Caki2 (cell line): ENCODE measurements at regions not wholly inside any gene's neighbourhood (a gene's known extent, or its start where the extent isn't known, plus 50 kb on each side); places are given as distances from the start of the nearest gene placed in this dataset.
A peak's percentile ranks its signal among the peaks of the same experiment; 100 is the strongest.
"Not testable (repeated sequence)": the region's sequence is repeated elsewhere in the genome, so short reads cannot be mapped to it uniquely, and the experiment has no call there.

Source experiments
- DNase-seq: peaks from one replicate; pipeline ENCODE4 v3.0.0-alpha.2; 2015; ENCODE audit warnings: low read depth
- in situ Hi-C: cut with HindIII; loops from 2 replicates; pipeline ENCODE4 v1.10.0; 2016; ENCODE audit warnings: low sequenced_read_pairs, low pct_unique_long_range_greater_than_20kb, mixed read lengths

GRCh38 chr5:10036136-10036815 lies 213.4 kb downstream of the ATPSCKMT start:
- DNase-seq, result no peak

GRCh38 chr5:10034001-10034400 lies 215.7 kb downstream of the ATPSCKMT start:
- in situ Hi-C loops, result no loop called here
- no peak for DNase-seq

More at GRCh38 chr5:10036136-10036815, 213.4 kb downstream of the ATPSCKMT start:
- in situ Hi-C loops, result no loop called here

GRCh38 chr5:10031817-10032216 lies 217.9 kb downstream of the ATPSCKMT start:
- in situ Hi-C loops, result no loop called here

GRCh38 chr5:10030219-10030831 lies 219.4 kb downstream of the ATPSCKMT start:
- in situ Hi-C loops, result no loop called here
- DNase-seq, result peak; percentile 2

More at GRCh38 chr5:10031817-10032216, 217.9 kb downstream of the ATPSCKMT start:
- no peak for DNase-seq

GRCh38 chr5:10023494-10023893 lies 226.2 kb downstream of the ATPSCKMT start:
- no peak for DNase-seq
- in situ Hi-C loops, result no loop called here

GRCh38 chr5:10021248-10021647 lies 228.4 kb downstream of the ATPSCKMT start:
- no peak for DNase-seq
- in situ Hi-C loops, result no loop called here

GRCh38 chr5:10019236-10019635 lies 230.5 kb downstream of the ATPSCKMT start:
- in situ Hi-C loops, result no loop called here

GRCh38 chr5:10018201-10019069 lies 231.3 kb downstream of the ATPSCKMT start:
- DNase-seq, result peak; percentile 68
- in situ Hi-C loops, result no loop called here

More at GRCh38 chr5:10019236-10019635, 230.5 kb downstream of the ATPSCKMT start:
- DNase-seq, result no peak

- in situ Hi-C loops, result no loop called here
- no peak for DNase-seq
Observed at GRCh38 chr5:10017786-10018185, 231.9 kb downstream of the ATPSCKMT start.

GRCh38 chr5:10016559-10016958 lies 233.1 kb downstream of the ATPSCKMT start:
- peak; percentile 68 for DNase-seq
- in situ Hi-C loops, result not testable (repeated sequence)

GRCh38 chr5:10015681-10016080 lies 234.0 kb downstream of the ATPSCKMT start:
- peak; percentile 52 for DNase-seq
- in situ Hi-C loops, result not testable (repeated sequence)

GRCh38 chr5:10009802-10010201 lies 239.9 kb downstream of the ATPSCKMT start:
- in situ Hi-C loops, result no loop called here
- no peak for DNase-seq

GRCh38 chr5:9987101-9987500 lies 262.6 kb downstream of the ATPSCKMT start:
- DNase-seq, result no peak
- in situ Hi-C loops, result no loop called here

GRCh38 chr5:9977070-9977469 lies 272.6 kb downstream of the ATPSCKMT start:
- no peak for DNase-seq
- in situ Hi-C loops, result no loop called here

GRCh38 chr5:9976621-9977020 lies 273.1 kb downstream of the ATPSCKMT start:
- no peak for DNase-seq
- in situ Hi-C loops, result no loop called here

- no peak for DNase-seq
- in situ Hi-C loops, result no loop called here
Observed at GRCh38 chr5:9972059-9972458, 277.6 kb downstream of the ATPSCKMT start.

- no peak for DNase-seq
- in situ Hi-C loops, result no loop called here
Observed at GRCh38 chr5:9971301-9971700, 278.4 kb downstream of the ATPSCKMT start.

GRCh38 chr5:9958914-9959313 lies 290.8 kb downstream of the ATPSCKMT start:
- in situ Hi-C loops, result no loop called here
- DNase-seq, result no peak

- DNase-seq, result no peak
- in situ Hi-C loops, result no loop called here
Observed at GRCh38 chr5:9957214-9957613, 292.5 kb downstream of the ATPSCKMT start.
